Stimulated activated CD4-positive, alpha-beta T cell treated with anti-CD3 and anti-CD28 coated beads, Interleukin-1b, Interleukin-23, amount 100 ng/mL, for 1 hour (primary cell): ENCODE measurements at regions not wholly inside any gene's neighbourhood (a gene's known extent, or its start where the extent isn't known, plus 50 kb on each side); places are given as distances from the start of the nearest gene placed in this dataset.
A peak's percentile ranks its signal among the peaks of the same experiment; 100 is the strongest.

ENCODE experiments used
- DNase-seq, 2 donors: peaks; one replicate each; pipeline ENCODE4 v3.0.0-alpha.2; 2020; ENCODE audit warnings: low read depth in 2 of 2

DNA sequence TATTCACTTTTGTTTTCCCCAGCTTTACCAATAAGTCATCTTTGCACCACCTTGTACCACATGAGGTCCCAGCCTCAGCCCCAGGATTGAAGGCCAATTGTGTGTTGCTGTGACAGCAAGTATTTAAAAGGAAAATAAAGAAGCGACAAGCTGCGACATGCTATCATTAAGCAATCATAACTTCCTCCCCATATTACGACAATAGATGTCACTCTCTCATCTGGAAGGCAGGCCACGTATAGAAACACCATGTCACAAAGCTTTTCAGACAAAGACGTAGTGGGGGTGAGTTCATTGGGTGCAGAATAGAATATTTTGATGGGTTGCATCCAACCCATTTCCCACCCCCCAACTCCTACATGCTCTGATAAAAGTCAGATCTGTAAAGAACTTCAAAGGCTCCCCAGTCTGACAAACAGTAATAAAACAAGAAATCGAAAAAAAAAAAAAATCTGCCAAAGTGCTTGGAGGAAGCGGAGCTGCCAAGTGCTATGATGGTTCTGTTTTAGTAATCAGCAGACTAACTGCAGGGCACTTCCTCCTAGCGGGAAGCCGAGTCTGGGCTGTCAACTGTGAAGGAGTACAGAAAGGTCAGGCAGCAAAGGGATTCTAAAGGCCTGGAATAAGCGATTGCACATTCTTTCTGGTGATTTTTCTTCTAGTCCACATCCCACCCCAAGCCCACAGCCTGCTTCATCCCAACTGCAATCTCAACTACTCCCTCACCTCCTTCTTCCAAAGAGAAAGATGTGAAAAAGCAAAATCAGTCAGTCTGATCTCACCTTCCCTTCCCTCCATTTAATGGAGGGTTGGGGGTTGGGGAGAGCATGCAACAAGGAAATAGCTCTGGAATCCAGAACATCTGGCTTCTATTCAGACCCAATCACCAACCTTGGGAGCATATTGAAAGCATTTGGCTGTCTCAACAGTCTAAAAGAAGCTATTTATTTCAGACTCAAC, 131.4 kb upstream of the UBASH3B start:
- DNase-seq: no peak

DNA sequence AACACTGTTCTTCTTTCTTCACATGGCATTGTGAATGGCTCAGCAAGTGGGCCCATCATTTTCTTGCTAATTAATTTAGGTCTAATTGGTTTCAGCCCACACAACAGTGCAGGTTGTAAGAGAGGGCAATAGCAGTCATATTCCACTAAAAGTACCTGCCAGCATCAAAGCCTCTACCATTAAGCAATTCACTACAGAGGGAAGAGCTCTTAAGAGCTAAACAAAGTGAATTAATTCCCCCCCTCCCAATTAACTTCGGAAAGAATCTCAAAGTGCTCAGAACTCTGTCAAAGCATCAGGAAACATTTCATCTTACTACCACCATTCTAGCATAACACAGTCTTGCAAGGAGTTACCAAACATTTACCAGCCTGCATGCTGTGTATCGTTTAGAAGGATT, 133.9 kb upstream of the UBASH3B start:
- no peak for DNase-seq

DNA sequence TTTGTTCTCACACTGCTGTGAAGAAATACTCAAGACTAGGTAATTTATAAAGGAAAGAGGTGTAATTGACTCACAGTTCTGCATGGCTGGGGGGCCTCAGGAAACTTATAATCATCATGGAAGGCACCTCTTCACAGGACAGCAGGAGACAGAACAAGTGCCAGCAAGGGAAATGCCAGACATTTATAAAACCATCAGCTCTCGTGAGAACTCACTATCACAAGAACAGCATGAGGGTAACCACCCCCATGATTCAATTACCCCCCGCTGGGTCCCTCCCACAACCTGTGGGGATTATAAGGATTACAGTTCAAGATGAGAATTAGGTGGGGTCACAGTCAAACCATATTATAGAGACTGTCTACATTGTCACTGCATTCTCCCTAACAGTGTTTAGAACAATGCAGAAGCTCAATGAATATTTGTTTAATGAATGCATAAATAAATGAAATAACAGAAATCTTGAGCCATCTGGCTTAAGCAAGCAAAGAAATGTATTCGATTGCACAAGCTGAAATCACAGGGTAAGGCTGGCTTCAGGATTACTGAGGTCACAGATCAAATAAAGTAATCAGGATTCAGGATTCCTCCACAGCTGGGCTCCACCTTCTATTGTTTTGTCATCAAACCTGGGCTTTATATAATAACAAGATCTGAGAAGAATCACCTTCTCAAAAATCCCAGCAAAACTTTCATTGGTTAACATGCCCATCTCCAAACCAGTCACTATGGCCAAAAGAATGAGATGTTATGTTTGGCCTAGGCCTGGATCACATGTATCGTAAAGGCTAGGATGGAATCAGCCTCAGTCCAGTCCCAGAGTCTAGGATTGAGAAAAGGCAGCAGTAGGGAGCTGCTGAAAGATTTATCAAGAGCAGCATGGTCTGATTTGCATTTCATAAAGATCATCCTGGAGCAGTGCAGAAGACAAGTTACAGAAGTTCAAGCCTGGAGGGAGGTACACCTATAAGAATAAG, 137.8 kb upstream of the UBASH3B start:
- DNase-seq: no peak

DNA sequence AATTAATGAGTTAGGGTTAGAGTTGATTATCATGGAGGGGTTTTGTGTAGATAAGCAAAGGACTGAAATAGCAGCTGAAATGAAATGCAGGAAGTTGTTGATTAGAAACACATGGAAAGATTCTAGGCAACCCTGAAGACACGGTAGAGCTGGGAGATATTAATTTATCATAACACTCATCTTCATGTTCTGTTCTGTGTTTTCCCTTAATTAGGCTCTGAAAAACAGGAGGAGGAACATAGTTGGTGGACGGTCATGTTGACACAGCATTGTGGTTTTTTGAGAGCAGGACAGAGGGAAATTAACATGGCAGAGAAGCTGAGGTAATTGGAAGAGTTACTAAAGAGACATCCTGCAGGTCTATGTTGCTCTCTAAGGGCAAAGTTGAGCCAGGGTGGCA, 138.8 kb upstream of the UBASH3B start:
- DNase-seq: no peak

DNA sequence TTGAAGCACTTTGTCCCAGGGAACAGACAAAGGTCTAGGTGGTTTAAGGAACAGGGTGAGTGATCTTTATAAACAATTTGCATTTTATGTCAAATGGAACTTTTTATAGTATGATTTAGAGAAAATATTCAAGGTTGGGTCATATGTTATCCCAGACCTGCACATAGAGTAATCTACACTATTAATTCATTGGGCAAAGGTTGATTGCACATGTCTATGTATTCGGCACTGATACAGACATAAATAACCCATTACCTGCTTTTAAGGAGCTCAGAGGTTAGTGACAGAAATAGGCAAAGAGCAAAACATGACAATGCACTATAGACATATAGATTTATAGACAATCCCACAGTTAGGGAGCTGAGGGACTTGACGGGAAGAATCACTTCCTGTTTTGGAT, 141.5 kb upstream of the UBASH3B start:
- no peak for DNase-seq

DNA sequence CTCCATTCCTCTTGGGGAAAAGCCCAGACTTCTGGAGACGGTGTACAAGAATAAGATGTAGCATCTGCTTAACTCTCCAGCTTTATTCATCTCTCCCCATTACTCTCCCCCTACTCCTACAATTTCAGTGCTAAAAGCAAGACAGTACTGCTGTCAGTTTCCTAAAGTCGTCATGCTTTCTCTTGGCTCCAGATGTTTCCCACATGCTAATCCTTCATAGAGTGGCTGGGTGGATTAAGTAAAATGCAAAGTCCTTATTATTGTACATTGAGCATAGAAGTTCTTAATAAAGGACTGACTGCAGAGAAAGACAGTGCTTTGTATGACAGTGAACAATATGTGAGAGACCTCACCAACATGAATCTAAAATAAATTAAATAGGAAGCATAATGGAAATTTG, 142.2 kb upstream of the UBASH3B start:
- no peak for DNase-seq

DNA sequence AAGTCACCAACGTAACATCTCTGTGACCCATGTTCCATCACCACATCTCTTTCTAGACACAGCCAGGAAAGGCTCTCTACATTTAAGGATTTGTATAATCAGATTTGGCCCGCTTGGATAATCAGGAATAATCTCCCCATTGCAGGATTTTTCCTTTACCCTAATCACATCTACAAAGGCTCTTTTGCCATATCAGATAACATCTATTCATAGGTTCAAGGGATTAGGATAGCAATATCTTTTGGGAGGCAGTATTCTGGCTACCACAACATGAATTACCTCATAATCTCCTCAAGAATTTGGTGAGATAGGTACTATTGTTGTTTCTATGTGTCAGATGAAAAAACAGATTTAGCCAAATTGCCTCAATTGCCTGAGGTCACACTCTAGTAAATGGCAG, 142.8 kb upstream of the UBASH3B start:
- DNase-seq: no peak

DNA sequence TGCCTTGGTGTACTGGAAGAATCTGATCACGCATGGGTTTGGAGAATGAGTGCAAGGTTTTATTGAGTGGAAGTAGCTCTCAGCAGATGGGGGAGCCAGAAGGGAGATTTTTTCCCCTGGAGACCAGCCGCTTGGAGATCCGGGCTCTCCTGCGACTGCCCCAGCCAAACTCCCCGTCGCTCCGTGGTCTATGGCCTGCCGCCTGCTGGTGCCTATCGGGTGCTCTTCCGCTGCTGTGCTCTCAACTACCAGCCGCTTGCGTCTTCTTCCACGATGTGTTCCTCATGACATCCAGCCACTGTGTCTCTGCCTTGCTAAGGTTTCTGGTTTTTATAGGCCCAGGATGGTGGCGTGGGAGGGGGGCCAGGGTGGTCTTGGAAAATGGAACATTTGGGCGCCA, 145.6 kb upstream of the UBASH3B start:
- no peak for DNase-seq

DNA sequence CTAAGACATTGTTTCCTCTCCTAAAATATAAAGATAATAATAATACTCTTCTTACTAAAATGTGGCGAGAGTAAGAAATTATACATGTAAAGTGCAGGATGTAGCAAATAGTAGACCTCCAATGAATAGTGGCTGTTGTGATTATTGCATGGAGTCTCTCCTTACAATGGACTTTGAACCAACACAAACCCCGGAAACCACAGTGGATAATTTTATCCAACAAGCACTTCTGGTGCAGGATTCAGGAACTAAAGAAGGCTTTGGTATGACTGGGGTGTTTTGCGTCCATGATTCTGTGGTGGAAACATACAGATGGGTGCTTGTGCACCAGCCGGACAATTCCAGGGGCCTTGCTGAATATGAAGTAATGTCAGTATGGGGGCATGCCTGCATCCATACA, 146.4 kb upstream of the UBASH3B start:
- DNase-seq: no peak

DNA sequence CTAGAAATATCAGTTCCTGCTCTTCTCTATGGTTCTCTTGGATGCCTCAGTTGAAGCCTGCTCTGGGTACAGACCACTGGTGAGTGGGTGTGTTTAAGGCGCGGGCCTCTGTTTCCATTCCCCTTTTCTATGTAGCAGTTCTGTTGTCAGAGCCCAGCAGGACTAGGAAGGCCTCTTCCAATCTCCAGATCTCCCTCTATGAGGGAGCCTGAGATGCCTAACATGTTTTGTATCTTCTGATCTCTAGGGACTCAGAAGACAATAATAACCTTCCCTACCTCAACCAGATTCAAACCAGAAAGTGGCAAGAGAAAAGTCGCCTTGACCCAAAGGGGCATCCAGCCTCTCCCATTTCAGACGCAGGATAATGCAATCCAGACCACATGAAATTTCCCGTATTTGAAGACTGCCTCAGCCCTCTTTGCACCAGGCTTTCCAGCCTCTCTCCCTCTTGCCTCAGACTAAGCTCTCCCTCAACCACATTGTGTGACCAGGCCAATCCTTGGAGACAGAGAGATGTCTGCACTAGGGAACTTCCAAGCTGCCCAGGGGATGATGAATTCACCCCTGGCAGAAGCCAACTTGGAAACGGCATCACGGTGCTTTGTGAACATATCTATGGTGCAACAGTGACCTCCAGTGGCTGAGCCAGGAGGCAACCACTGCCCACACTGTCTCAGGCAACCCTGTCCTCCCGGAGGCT, 150.1 kb upstream of the UBASH3B start:
- peak in 1 of 2 donors; percentile 13 for DNase-seq

DNA sequence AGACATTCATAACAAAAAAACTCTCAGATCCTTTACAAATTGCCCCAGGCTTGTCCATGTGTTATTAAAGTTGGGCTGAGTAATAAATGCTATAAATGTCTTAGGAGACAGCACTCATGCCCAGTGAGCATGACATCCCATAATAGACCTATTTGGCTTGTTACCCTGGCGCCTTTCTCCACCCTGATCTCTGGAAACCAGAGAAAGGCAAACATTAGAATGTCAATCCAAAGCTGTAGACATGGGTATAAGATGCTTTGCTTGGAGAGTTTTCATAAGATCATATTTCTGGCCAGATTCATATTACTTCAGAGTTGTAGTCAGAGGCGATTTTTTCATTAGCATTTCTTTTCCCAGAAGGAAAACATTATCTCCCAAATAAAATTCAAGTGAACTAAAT, 161.3 kb upstream of the UBASH3B start:
- no peak for DNase-seq

DNA sequence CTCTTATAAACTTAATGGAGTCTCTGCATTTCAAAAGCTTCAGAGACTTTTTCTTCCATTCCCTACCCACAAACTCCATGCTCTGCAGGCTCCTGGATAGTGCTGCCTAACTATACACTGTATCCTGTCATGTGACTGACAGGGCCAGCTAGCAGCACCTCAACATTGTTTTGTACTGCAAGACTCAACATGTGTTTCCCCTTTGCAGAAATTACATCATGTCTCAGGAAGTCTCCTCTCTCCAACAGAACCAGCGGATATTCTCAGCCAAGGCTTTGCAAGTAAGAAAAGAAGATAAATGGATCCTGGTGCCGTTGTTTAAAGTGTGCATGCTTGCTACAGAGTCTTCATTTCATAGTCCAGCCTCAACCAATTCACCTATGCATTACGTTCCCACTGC, 164.0 kb upstream of the UBASH3B start:
- no peak for DNase-seq

DNA sequence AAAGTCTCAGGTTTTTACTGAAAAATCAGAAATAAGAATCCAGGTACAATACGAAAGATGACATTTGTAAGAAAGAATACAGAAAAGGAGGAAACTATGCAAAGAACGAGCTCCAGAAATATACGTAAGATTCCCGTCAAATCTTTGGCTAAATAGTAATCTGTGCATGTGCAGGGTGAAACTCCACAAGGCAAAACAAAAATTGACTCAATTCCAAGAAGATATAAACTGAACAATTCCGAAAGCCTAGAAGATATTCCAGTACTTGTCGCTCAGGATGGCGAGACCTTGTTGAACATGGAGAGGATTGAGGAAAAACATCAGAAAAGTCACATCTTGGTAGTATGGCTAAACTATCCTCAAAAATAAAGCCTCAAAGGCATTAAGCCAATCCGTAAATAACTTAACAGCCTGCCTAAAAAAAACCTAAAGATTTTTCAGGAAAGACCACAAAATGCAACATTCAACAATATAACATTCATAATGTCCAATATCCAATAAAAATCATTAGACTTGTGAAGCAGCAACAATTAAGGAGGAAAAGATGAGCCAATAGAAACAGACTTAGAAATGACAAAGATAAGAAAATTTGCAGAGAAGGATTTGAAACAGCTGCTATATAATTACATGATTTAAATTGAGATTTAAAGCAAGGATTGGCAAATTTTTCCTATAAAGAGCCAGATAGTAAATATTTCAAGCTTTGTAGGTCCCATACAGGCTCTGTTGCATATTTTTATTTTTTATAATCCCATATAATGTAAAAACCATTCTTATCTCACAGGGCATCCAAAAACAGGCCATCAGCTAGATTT, 166.4 kb upstream of the UBASH3B start:
- DNase-seq: no peak

DNA sequence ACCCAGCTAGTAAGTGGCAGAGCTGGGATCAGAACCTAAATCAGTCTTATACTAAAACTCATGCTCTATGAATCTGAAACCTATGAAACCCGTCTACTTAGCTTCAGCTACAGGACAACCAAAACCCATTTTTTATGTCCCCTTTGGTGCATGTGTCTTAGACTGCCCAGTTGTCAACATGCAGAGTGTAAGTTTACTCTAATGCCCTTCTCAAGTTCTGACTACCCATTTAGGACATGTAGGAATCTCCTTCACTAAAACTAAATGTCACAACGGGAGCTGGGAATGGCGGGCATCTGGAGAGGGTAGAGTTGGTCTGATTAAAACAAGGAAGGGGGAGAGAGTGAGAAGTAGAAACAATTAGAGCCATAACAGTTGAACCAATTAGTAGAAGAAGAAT, 167.9 kb upstream of the UBASH3B start:
- DNase-seq: no peak

DNA sequence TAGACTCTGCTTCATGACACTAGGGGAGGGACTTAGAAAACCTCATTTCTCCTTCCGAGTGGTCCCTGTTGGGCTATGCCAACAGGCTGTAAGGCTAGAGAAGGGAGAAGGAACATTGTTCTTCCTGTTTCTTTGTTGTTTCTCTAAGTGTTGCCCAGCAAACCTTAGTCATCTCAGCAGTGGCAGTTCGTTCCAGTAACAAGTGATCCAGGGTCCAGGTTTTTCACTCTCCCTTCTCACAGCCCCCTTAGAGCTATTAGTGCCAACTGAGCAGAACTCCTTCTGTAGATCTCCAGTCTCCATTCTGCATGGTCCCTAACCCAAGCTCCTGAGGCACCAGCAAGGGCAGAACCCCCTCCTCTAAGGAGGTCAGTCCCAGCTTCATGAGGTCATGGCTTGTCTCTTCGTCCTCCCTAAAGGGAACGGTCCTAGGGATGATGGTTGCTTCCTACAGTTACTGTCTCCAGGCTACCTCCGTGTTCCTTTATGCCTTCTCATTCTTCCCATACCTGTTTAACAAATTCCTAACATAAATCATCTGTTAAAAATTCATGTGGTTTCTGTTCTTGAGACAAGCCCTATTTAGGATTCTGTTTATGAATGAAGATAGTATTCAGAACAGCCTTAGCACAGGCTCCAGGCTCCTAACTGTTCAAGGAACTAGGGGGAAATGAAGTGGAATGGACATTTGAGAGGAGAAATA, 168.6 kb upstream of the UBASH3B start:
- DNase-seq: no peak

DNA sequence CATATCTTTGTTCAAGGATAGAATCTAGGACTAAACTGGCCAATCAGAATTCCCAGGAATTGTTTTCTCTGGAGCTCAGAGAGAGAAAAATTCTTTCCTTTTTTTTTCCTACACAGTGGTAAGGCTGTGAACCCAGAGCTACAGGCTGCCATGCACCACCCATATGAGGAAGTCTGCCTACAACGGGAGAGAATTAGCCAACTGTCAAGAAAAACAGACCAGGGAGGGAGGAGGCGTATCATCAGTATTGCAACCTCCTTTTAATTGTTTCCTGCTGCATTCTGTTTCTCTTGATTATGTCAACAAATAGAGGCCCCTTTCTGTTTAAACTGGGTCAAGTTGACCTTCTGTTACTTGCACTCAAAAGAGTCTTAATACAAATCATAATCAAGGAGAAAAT, 176.5 kb upstream of the UBASH3B start:
- DNase-seq: no peak

DNA sequence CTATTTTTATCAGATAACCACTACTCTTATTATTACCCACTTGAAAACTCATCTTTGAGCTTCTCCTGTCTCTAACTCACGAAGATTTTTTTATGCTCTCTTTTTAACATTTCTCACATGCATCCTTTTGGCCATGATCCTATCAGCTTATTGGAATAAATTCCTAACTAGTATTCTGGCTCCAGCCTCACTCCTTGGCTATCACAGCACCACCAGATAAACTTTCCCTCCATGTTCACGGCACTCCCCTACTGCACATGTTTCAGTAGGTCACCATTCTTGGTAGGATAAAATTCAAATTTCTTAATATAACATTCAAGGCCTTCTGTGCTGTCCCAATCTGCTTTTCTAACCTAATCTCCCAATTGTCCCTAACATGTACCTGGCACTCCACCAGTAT, 186.6 kb upstream of the UBASH3B start:
- no peak for DNase-seq

DNA sequence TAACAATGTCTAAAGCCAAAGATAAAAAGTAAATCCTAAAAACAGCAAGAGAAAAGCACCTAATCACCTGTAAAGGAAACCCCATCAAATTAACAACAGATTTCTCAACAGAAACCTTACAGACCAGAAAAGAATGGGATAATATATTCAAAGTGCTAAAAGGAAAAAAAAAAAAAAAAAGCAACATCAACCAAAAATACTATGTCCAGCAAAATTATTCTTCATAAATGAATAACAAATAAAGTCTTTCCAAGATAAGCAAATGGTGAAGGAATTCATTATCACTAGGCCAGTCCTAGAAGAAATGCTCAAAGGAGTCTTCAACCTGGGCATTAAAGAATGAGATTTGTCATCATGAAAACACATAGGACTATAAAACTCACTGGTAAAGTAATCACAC, 192.0 kb upstream of the UBASH3B start:
- DNase-seq: no peak

DNA sequence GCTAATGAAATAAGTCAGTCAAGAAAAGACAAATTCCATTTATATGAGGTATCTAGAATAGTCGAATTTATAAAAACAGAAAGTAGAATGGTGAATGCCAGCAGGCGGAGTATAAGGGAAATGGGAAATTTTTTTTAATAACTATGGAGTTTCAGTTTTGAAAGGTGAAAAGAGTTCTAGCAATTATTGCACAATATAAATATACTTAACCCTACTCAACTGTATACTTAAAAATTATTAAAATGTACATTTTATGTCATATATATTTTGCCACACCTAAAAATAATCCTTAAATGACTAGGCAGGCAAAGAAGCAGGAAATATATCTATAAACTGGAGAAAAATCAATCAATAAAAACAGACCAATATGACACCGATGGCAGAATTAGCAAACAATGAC, 196.5 kb upstream of the UBASH3B start:
- DNase-seq: no peak

DNA sequence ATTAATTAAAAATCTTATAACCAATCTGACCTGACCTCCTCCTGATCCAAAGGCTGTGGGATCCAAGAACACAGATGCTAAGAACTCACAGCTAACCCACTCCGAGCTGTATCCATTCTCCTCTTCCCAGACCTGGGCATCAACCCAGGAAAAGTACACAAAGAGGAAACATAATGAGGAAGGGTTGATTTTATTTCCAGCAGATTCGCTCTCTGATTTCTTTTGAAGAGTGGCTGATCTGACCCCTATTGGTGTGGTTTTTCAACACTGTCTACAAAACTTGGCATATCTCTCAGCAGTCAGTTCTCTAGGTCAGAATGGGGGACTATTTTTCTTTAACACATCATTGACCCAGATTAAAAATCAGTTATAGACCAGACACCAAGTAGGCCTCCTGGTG, 201.9 kb upstream of the UBASH3B start:
- DNase-seq: no peak

DNA sequence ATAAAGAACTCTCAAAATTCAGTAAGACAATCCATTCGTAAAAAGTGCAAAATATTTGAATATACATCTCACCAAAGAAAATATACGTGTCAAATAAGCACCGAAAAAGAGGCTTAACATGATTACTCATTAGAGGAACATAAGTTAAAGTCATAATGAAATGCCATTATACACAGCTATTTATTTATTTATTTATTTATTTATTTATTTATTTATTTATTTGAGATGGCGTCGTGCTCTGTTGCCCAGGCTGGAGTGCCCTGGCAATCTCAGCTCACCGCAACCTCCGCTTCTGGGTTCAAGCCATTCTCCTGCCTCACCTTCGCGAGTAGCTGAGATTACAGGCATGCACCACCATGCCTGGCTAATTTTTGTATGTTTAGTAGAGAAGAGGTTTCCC, 203.6 kb upstream of the UBASH3B start:
- no peak for DNase-seq
